ENCODE measurements at regions not wholly inside any gene's neighbourhood (a gene's known extent, or its start where the extent isn't known, plus 50 kb on each side); places are given as distances from the start of the nearest gene placed in this dataset.

- intact Hi-C loops (cut with DNase I; ENCODE audit: low total_unique reads): no loop called here
- no peak overlapping the region for H3K4me3 ChIP-seq
- no peaks in the 10 kb centered on the region for H3K36me3 ChIP-seq
- peaks cover 0 to 67% of the 10 kb centered on the region in 2 donors for H3K27me3 ChIP-seq
- TF ChIP-seq CTCF (IDR thresholded peaks at IDR 0.05): no peak
- H3K9me3 ChIP-seq: no peaks in the 10 kb centered on the region
- peak; percentile 11 to 23 for DNase-seq
- peaks cover 0 to 8% (median 0%) of the 10 kb centered on the region in 4 donors for H3K4me1 ChIP-seq
- H3K27ac ChIP-seq: no peak overlapping the region
These were observed 136.9 kb downstream of the IRF8 start for GRCh38 chr16:86035906-86036305.

- Histone ChIP-seq H3K4me1 (peaks cover 0 to 3% (median 0%) of the 10 kb centered on the region in 4 donors), H3K4me3 (no peak overlapping the region), H3K9me3 (no peaks in the 10 kb centered on the region), H3K27me3 (peaks cover 0 to 65% of the 10 kb centered on the region in 2 donors), H3K27ac (no peak overlapping the region), H3K36me3 (no peaks in the 10 kb centered on the region)
- no peak for TF ChIP-seq CTCF (IDR thresholded peaks at IDR 0.05)
- peak in 1 of 2 donors; percentile 49 for DNase-seq
- intact Hi-C loops (cut with DNase I; ENCODE audit: low total_unique reads): no loop called here
These were observed 139.3 kb downstream of the IRF8 start for GRCh38 chr16:86037999-86038925.

GRCh38 chr16:86038926-86039310, 140.0 kb downstream of the IRF8 start:
- Histone ChIP-seq H3K36me3 (no peaks in the 10 kb centered on the region), H3K4me1 (no peaks in the 10 kb centered on the region), H3K27ac (no peak overlapping the region), H3K4me3 (no peak overlapping the region), H3K9me3 (no peaks in the 10 kb centered on the region), H3K27me3 (peaks cover 0 to 65% of the 10 kb centered on the region in 2 donors)
- intact Hi-C loops (cut with DNase I; ENCODE audit: low total_unique reads): no loop called here
- TF ChIP-seq CTCF (IDR thresholded peaks at IDR 0.05): no peak
- DNase-seq: no peak

GRCh38 chr16:86039606-86040005, 140.6 kb downstream of the IRF8 start:
- peak in 1 of 2 donors; percentile 5 for DNase-seq
- H3K4me1 ChIP-seq: no peaks in the 10 kb centered on the region
- no peaks in the 10 kb centered on the region for H3K9me3 ChIP-seq
- H3K27ac ChIP-seq: no peak overlapping the region
- no peak overlapping the region for H3K4me3 ChIP-seq
- peaks cover 0 to 65% of the 10 kb centered on the region in 2 donors for H3K27me3 ChIP-seq
- intact Hi-C loops (cut with DNase I; ENCODE audit: low total_unique reads): no loop called here
- no peaks in the 10 kb centered on the region for H3K36me3 ChIP-seq
- TF ChIP-seq CTCF (IDR thresholded peaks at IDR 0.05): no peak

GRCh38 chr16:86040496-86040895, 141.5 kb downstream of the IRF8 start:
- H3K9me3 ChIP-seq: no peaks in the 10 kb centered on the region
- peaks cover 0 to 67% of the 10 kb centered on the region in 2 donors for H3K27me3 ChIP-seq
- peak in 1 of 2 donors; percentile 3 for DNase-seq
- H3K4me1 ChIP-seq: no peaks in the 10 kb centered on the region
- no peaks in the 10 kb centered on the region for H3K36me3 ChIP-seq
- no peak overlapping the region for H3K27ac ChIP-seq
- TF ChIP-seq CTCF (IDR thresholded peaks at IDR 0.05): no peak
- intact Hi-C loops (cut with DNase I; ENCODE audit: low total_unique reads): no loop called here
- H3K4me3 ChIP-seq: no peak overlapping the region
